CD4-positive, alpha-beta T cell (primary cell): ENCODE measurements at regions not wholly inside any gene's neighbourhood (a gene's known extent, or its start where the extent isn't known, plus 50 kb on each side); places are given as distances from the start of the nearest gene placed in this dataset.

Experiments
- ATAC-seq: fragments of 200-7000 bp; cut with Tn5 transposase; one replicate; pipeline ENCODE4 v1.10.0; 2022; ENCODE audit warnings: mild to moderate bottlenecking; ENCODE audit not compliant: poor library complexity
- CTCF ChIA-PET: fragments of 350-600 bp; sonication (Branson Sonifier 250); formaldehyde crosslinking; loops from one replicate; lab custom pipeline; 2021; ENCODE audit warnings: antibody characterized with exemption, inconsistent platforms; lab: Charles Lee
- POLR2A ChIA-PET: fragments of 350-600 bp; sonication (Branson Sonifier 250); formaldehyde crosslinking; loops from one replicate; lab custom pipeline; 2021; ENCODE audit warnings: antibody characterized with exemption, inconsistent platforms; lab: Charles Lee
- DNase-seq, 14 experiments: peaks; one replicate each; pipeline ENCODE4 v3.0.0-alpha.2; 2013 to 2020; ENCODE audit warnings: mixed read lengths in 2 of 14
- H3K27ac ChIP-seq, 2 donors: one replicate each; pipeline versions ENCODE4 v1.5.1 to v1.7.0; 2013; ENCODE audit warnings: low read length in 2 of 2, low read depth in 1 of 2, mild to moderate bottlenecking in 1 of 2
- H3K27me3 ChIP-seq, 2 experiments: 1 replicate in 1 of 2; 2 replicates in 1 of 2; pipeline versions ENCODE4 v1.6.1 to v1.7.0; 2013; ENCODE audit warnings: low read length in 2 of 2, control low read depth in 1 of 2, mild to moderate bottlenecking in 1 of 2, moderate library complexity in 1 of 2; ENCODE audit not compliant: insufficient read depth in 2 of 2, control insufficient read depth in 1 of 2
- H3K36me3 ChIP-seq: one replicate; pipeline ENCODE4 v1.6.1; 2013; ENCODE audit warnings: low read length, control low read depth; ENCODE audit not compliant: insufficient read depth
- H3K4me1 ChIP-seq: one replicate; pipeline ENCODE4 v1.6.1; 2013; ENCODE audit warnings: low read length, control low read depth; ENCODE audit not compliant: insufficient read depth
- H3K4me3 ChIP-seq: one replicate; pipeline ENCODE4 v1.5.1; 2013; ENCODE audit warnings: mild to moderate bottlenecking, low read length, moderate library complexity
- H3K9me3 ChIP-seq, 2 experiments: 1 replicate in 1 of 2; 2 replicates in 1 of 2; pipeline versions ENCODE4 v1.6.1 to v1.7.0; 2013; ENCODE audit warnings: low read length in 2 of 2, mild to moderate bottlenecking in 2 of 2, control low read depth in 1 of 2, moderate library complexity in 1 of 2; ENCODE audit not compliant: control insufficient read depth in 1 of 2, insufficient read depth in 1 of 2
- H3K27ac Mint-ChIP-seq: one replicate; pipeline ENCODE4 v1.8.0; 2020; ENCODE audit warnings: mixed read lengths
- H3K27me3 Mint-ChIP-seq: one replicate; pipeline ENCODE4 v1.8.0; 2021; ENCODE audit warnings: mixed read lengths
- H3K36me3 Mint-ChIP-seq: one replicate; pipeline ENCODE4 v1.8.0; 2021; ENCODE audit warnings: low read depth, mixed read lengths
- H3K4me1 Mint-ChIP-seq: one replicate; pipeline ENCODE4 v1.8.0; 2021; ENCODE audit warnings: low read depth, mixed read lengths
- H3K4me3 Mint-ChIP-seq: one replicate; pipeline ENCODE4 v1.8.0; 2020; ENCODE audit warnings: mild to moderate bottlenecking, mixed read lengths
- H3K9me3 Mint-ChIP-seq: one replicate; pipeline ENCODE4 v1.8.0; 2020; ENCODE audit warnings: mixed read lengths
- CTCF ChIP-seq: fragments of 200-600 bp; IDR thresholded peaks from one replicate; pipeline ENCODE4 v1.8.0; 2022; ENCODE audit warnings: antibody characterized with exemption, mild to moderate bottlenecking
- intact Hi-C, 2 experiments: fragments of 100-400 bp; cut with DNase I in 1 of 2; cut with micrococcal nuclease in 1 of 2; formaldehyde crosslinking; loops; one replicate each; pipeline versions ENCODE4 v1.15.1 to v1.9.0; 2023 to 2025; cut with DNase I, micrococcal nuclease

- H3K9me3 ChIP-seq, result no peaks in the 10 kb centered on the region
- intact Hi-C loops, result no loop called here
- POLR2A ChIA-PET, result no interaction called here
- DNase-seq (no peak), ATAC-seq (no peak)
- Mint-ChIP-seq H3K27ac (no peak overlapping the region), H3K4me1 (no peaks in the 10 kb centered on the region), H3K9me3 (peaks cover 11% of the 10 kb centered on the region), H3K4me3 (no peak overlapping the region), H3K36me3 (no peaks in the 10 kb centered on the region), H3K27me3 (no peaks in the 10 kb centered on the region)
- no peak for TF ChIP-seq CTCF
- no peaks in the 10 kb centered on the region for H3K4me1 ChIP-seq
- no peaks in the 10 kb centered on the region for H3K27me3 ChIP-seq
- no peak overlapping the region for H3K27ac ChIP-seq
- CTCF ChIA-PET, result no interaction called here
- no peak overlapping the region for H3K4me3 ChIP-seq
- H3K36me3 ChIP-seq, result no peaks in the 10 kb centered on the region
Observed at GRCh38 chr1:177566495-177566894, 395.7 kb downstream of the BRINP2 start.

DNA sequence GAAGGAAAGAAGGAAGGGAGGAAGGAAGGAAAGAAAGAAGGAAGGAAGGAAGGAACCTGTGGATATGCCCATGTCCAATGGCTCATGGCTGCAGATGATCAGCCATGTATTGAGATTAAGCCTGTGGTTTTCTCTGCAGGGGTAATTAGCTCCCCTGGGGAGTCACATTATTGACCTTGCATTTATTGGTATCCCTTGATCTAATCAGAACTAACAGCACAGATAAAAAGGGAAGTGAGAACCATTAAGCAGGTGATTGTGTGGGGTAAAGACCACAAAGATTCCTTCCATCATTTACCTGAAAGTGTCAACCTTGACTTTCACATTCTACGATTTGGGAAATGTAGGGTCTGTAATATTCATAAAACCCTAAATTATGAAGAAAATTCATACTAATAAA, 390.7 kb downstream of the BRINP2 start:
- H3K27ac ChIP-seq, result no peak overlapping the region
- no peaks in the 10 kb centered on the region for H3K9me3 ChIP-seq
- ChIA-PET POLR2A (no interaction called here), CTCF (no interaction called here)
- H3K4me1 ChIP-seq, result no peaks in the 10 kb centered on the region
- Mint-ChIP-seq H3K9me3 (peaks cover 34% of the 10 kb centered on the region), H3K4me1 (no peaks in the 10 kb centered on the region), H3K36me3 (no peaks in the 10 kb centered on the region), H3K4me3 (no peak overlapping the region), H3K27ac (no peak overlapping the region), H3K27me3 (no peaks in the 10 kb centered on the region)
- ATAC-seq (no peak), DNase-seq (no peak)
- intact Hi-C loops, result no loop called here
- no peaks in the 10 kb centered on the region for H3K36me3 ChIP-seq
- no peak for TF ChIP-seq CTCF
- no peaks in the 10 kb centered on the region for H3K27me3 ChIP-seq
- no peak overlapping the region for H3K4me3 ChIP-seq

DNA sequence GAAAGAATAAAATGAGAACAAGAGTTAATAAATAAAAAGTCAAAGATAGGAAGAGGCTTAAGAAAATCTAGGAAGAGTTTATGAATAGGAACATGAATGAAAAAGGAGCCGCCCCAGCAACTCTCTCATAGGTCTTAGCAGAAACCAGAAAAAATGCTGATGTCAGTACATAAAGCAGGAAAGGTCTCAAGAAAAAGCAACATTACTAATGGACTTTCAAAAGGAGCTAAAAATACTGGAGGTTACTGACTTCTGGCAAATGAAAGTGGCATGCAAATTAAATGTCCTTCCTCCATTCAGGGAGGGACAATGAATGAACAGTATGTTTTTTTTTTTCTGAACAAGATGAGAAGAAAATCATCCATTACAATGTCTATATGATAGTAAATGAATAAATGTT, 387.6 kb downstream of the BRINP2 start:
- CTCF ChIA-PET, result no interaction called here

More for the DNA sequence above, 387.6 kb downstream of the BRINP2 start:
- ATAC-seq, result no peak
- Histone ChIP-seq H3K4me3 (no peak overlapping the region), H3K27ac (no peak overlapping the region), H3K36me3 (no peaks in the 10 kb centered on the region), H3K4me1 (no peaks in the 10 kb centered on the region), H3K27me3 (no peaks in the 10 kb centered on the region), H3K9me3 (peaks cover 0 to 4% of the 10 kb centered on the region in 2 experiments)
- no peak overlapping the region for H3K4me3 Mint-ChIP-seq
- peaks cover 44% of the 10 kb centered on the region for H3K9me3 Mint-ChIP-seq
- POLR2A ChIA-PET, result interaction anchor here (0.7 kb wide), 1 partner anchor 417 kb away, joined by 3 read pairs; no protein-coding TSS in a partner anchor
- no peaks in the 10 kb centered on the region for H3K36me3 Mint-ChIP-seq
- no peak for DNase-seq
- H3K4me1 Mint-ChIP-seq, result no peaks in the 10 kb centered on the region
- intact Hi-C loops, result no loop called here
- H3K27ac Mint-ChIP-seq, result no peak overlapping the region
- TF ChIP-seq CTCF, result no peak
- H3K27me3 Mint-ChIP-seq, result no peaks in the 10 kb centered on the region
